ENCODE measurements at regions not wholly inside any gene's neighbourhood (a gene's known extent, or its start where the extent isn't known, plus 50 kb on each side); places are given as distances from the start of the nearest gene placed in this dataset.
"Not testable (repeated sequence)": the region's sequence is repeated elsewhere in the genome, so short reads cannot be mapped to it uniquely, and the experiment has no call there.

- no peak for DNase-seq (ENCODE audit: low read depth)
Measured at GRCh38 chr10:32141018-32141807, 85.0 kb upstream of the KIF5B start.

DNA sequence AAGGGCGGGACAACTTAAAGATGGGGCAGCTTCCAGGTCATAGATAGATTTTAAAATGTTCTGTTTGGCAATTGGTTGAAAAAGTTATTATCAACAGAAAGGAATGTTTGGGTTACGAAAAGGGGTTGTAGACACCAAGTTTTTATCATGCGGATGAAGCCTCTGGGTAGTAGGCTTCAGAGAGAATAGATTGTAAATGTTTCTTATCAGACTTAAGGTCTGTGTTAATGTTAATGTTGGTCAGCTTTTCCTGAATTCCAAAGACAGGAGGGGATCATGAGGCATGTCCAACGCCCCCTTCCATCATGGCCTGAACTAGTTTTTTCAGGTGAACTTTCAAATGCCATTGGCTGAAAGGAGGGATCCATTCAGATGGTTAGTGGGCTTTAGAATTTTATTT is 84.2 kb upstream of the KIF5B start:
- no peak for DNase-seq (ENCODE audit: low read depth)

- DNase-seq (ENCODE audit: low read depth), result no peak
Measured at GRCh38 chr10:32139223-32140073, 83.2 kb upstream of the KIF5B start.

GRCh38 chr10:32136927-32137326 is 80.7 kb upstream of the KIF5B start:
- not testable (repeated sequence) for DNase-seq (ENCODE audit: low read depth)

- not testable (repeated sequence) for DNase-seq (ENCODE audit: low read depth)
Measured at GRCh38 chr10:32135796-32136195, 79.6 kb upstream of the KIF5B start.

DNA sequence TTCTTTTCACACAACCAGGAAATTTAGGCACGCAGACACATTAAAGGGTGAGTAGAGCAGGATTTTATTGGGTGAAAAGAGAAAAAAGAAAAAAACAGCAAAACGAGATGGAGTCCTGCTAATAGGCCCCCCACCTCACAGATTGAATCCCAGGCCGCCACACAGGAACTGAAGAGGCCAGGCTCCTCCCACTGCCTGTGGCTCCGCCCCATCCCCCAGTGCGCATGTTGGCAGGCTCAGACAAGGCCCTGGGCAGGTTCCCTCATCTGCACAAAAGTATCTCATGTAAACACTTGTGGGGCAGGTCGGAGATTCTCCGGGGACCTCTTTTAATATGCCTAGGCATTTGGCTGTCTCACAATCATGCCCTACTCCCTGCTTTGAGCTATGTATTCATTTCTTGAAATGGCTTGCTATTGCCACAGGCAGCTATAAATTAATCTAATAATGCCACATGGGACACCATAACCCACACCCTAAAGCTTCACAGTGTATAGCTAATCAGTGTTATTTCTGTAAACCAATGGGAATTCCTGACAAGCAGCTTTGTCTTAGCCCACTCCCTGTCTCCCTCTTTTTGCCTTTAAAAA is 76.2 kb upstream of the KIF5B start:
- DNase-seq (ENCODE audit: low read depth), result no peak

- no peak for DNase-seq (ENCODE audit: low read depth)
Measured at GRCh38 chr10:32131388-32131787, 75.2 kb upstream of the KIF5B start.

DNA sequence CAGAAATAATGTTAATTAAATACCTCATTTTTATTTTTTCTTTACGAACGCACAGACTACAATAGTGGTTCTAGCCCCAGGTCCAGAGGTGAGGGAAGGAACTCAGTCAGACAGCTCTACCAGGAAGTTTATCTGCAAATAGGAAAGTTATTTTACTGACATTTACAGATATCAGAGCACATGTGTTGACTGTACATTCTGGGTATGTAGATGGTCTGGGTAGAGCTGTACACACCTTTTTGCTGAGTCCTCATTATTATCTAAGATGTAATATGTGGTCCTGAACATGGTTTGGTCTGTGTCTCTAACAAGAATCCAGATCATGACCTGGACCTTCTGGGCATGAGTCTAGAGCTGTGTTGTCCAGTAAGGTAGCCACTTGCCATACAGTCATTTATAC is 74.6 kb upstream of the KIF5B start:
- no peak for DNase-seq (ENCODE audit: low read depth)

- no peak for DNase-seq (ENCODE audit: low read depth)
Measured at GRCh38 chr10:32125023-32125422, 68.8 kb upstream of the KIF5B start.

- no peak for DNase-seq (ENCODE audit: low read depth)
Measured at GRCh38 chr10:32123021-32123420, 66.8 kb upstream of the KIF5B start.

- no peak for DNase-seq (ENCODE audit: low read depth)
Measured at GRCh38 chr10:32121648-32122047, 65.4 kb upstream of the KIF5B start.

- DNase-seq (ENCODE audit: low read depth), result no peak
Measured at GRCh38 chr10:32120147-32120546, 63.9 kb upstream of the KIF5B start.

DNA sequence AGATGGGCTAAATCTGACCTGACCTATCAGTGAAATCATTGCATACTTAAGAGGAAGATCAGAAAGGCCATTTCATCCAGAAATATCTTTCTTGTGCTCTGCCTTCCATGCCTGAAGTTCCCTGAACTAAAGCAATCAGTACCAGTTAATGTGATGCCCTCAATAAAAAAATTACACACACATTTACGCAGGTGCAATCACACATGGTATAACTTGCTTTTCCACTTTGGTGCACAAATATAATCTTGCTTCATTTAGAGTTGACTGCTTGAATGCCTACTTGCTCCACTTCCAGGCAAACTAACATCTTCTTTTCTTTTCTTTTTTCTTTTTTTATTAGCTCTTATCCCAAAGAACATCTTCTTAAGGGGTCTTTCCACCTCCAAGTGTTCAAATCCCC is 58.3 kb upstream of the KIF5B start:
- no peak for DNase-seq (ENCODE audit: low read depth)

- DNase-seq (ENCODE audit: low read depth), result no peak
Measured at GRCh38 chr10:32112055-32112454, 55.8 kb upstream of the KIF5B start.

DNA sequence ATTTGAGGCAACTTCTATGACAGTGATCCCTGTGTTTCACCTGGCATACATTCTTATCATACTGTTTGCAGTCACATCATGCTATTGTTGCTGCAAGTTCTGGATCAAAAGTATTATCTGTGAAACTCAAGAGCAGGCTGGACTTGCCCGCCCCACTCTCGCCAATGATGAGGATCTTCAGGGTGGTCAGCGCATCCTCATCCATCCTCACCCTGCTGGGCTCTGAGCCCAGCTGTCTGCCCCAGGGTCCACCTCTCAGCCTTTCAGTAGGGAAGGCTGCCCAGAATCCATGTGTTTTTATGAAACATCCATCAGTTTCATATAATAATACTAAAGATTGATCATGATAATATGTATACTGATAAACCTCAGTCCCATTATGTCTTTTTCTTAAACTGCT is 55.4 kb upstream of the KIF5B start:
- no peak for DNase-seq (ENCODE audit: low read depth)

GRCh38 chr10:32110790-32111189 is 54.6 kb upstream of the KIF5B start:
- no peak for DNase-seq (ENCODE audit: low read depth)

DNA sequence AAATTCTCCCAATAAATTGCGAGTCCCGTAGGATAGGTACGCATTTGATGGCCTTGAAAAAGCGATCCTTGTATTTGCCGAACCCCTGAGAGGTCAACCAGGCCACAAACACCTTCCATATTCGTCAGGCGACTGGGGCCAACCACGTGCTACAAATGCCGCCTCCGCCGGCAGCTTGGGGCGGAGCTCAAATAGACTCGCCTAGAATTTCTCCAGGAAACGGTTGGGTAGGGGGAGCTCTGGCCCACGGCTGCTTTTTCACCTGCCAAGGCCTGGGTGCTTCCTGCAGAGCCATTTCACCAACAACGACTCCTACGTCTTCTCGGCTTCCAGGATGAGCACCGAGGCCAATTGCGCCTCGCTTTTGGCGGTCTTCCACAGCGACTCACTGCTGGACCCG is 53.4 kb upstream of the KIF5B start:
- DNase-seq (ENCODE audit: low read depth), result no peak

All from CMK (cell line).